Naive thymus-derived CD4-positive, alpha-beta T cell (primary cell): ENCODE measurements at regions not wholly inside any gene's neighbourhood (a gene's known extent, or its start where the extent isn't known, plus 50 kb on each side); places are given as distances from the start of the nearest gene placed in this dataset.

Experiments used
- ATAC-seq: fragments of 150-1000 bp; cut with Tn5 transposase; 2 replicates; pipeline ENCODE4 v1.10.0; 2021; ENCODE audit warnings: mild to moderate bottlenecking, moderate library complexity
- CTCF ChIA-PET: fragments of 350-600 bp; sonication (Branson Sonifier 250); formaldehyde crosslinking; loops from one replicate; lab custom pipeline; 2021; ENCODE audit warnings: antibody characterized with exemption; lab: Charles Lee
- POLR2A ChIA-PET: fragments of 350-600 bp; sonication (Branson Sonifier 250); formaldehyde crosslinking; loops from one replicate; lab custom pipeline; 2021; ENCODE audit warnings: antibody characterized with exemption, inconsistent platforms; lab: Charles Lee
- DNase-seq, 9 donors: peaks; one replicate each; pipeline versions ENCODE4 v3.0.0 to v3.0.0-alpha.2; 2020 to 2022; ENCODE audit warnings: mixed read lengths in 1 of 9
- H3K27ac ChIP-seq: one replicate; pipeline ENCODE4 v1.7.0; 2013; ENCODE audit warnings: mild to moderate bottlenecking, low read depth, low read length, moderate library complexity
- H3K27me3 ChIP-seq, 2 donors: one replicate each; pipeline ENCODE4 v1.7.0; 2013; ENCODE audit warnings: low read length in 2 of 2, mild to moderate bottlenecking in 2 of 2, moderate library complexity in 2 of 2; ENCODE audit not compliant: control insufficient read depth in 2 of 2, insufficient read depth in 2 of 2
- H3K36me3 ChIP-seq, 3 experiments: 1 replicate in 2 of 3; 2 replicates in 1 of 3; pipeline ENCODE4 v1.7.0; 2013; ENCODE audit warnings: low read length in 3 of 3, mild to moderate bottlenecking in 3 of 3, moderate library complexity in 1 of 3; ENCODE audit not compliant: insufficient read depth in 3 of 3, control insufficient read depth in 2 of 3
- H3K4me1 ChIP-seq, 2 donors: one replicate each; pipeline ENCODE4 v1.7.0; 2013; ENCODE audit warnings: low read length in 2 of 2, mild to moderate bottlenecking in 2 of 2, moderate library complexity in 1 of 2; ENCODE audit not compliant: control insufficient read depth in 2 of 2, insufficient read depth in 2 of 2
- H3K4me3 ChIP-seq: 2 replicates; pipeline ENCODE4 v1.7.0; 2013; ENCODE audit warnings: mild to moderate bottlenecking, low read length
- H3K9me3 ChIP-seq, 3 experiments: 1 replicate in 2 of 3; 2 replicates in 1 of 3; pipeline ENCODE4 v1.7.0; 2013; ENCODE audit warnings: low read length in 3 of 3; ENCODE audit not compliant: control insufficient read depth in 2 of 3
- H3K27ac Mint-ChIP-seq, 9 donors: one replicate each; pipeline ENCODE4 v1.8.0; 2020 to 2022; ENCODE audit warnings: mixed read lengths in 9 of 9, mild to moderate bottlenecking in 8 of 9, moderate library complexity in 5 of 9, inconsistent platforms in 2 of 9
- H3K27me3 Mint-ChIP-seq, 5 donors: one replicate each; pipeline ENCODE4 v1.8.0; 2021 to 2022; ENCODE audit warnings: mixed read lengths in 5 of 5, mild to moderate bottlenecking in 1 of 5
- H3K36me3 Mint-ChIP-seq, 5 donors: one replicate each; pipeline ENCODE4 v1.8.0; 2020 to 2022; ENCODE audit warnings: mixed read lengths in 5 of 5, mild to moderate bottlenecking in 3 of 5, inconsistent platforms in 1 of 5
- H3K4me1 Mint-ChIP-seq, 7 donors: one replicate each; pipeline ENCODE4 v1.8.0; 2020 to 2022; ENCODE audit warnings: mixed read lengths in 7 of 7, mild to moderate bottlenecking in 3 of 7, inconsistent platforms in 1 of 7
- H3K4me3 Mint-ChIP-seq, 10 donors: one replicate each; pipeline ENCODE4 v1.8.0; 2020 to 2022; ENCODE audit warnings: mild to moderate bottlenecking in 10 of 10, mixed read lengths in 10 of 10, moderate library complexity in 6 of 10, inconsistent platforms in 2 of 10
- H3K9me3 Mint-ChIP-seq, 11 donors: one replicate each; pipeline ENCODE4 v1.8.0; 2020 to 2022; ENCODE audit warnings: mixed read lengths in 11 of 11, mild to moderate bottlenecking in 4 of 11, inconsistent platforms in 1 of 11, moderate library complexity in 1 of 11
- intact Hi-C, 2 donors: fragments of 100-400 bp; cut with micrococcal nuclease; formaldehyde crosslinking; loops; one replicate each; pipeline ENCODE4 v1.15.1; 2023

DNA sequence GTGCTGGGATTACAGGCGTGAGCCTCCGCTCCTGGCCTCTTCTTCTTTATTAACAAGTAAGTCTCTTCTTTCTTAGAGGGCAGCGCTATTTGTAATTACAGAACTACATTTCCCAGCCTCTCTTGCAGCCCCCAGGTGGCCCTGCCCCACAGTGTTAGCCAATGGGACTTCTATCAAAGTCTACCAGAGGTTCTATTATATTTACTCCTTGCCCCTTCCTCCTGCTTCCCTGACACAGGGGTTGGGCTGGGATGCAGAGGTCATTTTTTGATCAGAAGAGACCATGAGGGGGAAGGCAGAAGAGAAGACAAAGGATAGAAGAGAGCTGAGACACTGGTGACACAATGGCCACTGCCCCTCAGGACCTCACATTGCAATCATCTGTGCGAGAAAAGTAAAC, 224.2 kb downstream of the SYK start:
- Histone ChIP-seq H3K4me3 (no peak overlapping the region), H3K36me3 (no peaks in the 10 kb centered on the region), H3K27ac (no peak overlapping the region), H3K9me3 (no peaks in the 10 kb centered on the region), H3K4me1 (no peaks in the 10 kb centered on the region), H3K27me3 (no peaks in the 10 kb centered on the region)
- H3K9me3 Mint-ChIP-seq = peaks cover 0 to 6% (median 0%) of the 10 kb centered on the region in 11 donors
- H3K4me3 Mint-ChIP-seq = no peak overlapping the region
- intact Hi-C loops = no loop called here
- peaks cover 0 to 3% (median 0%) of the 10 kb centered on the region in 5 donors for H3K36me3 Mint-ChIP-seq
- ChIA-PET POLR2A (no interaction called here), CTCF (no interaction called here)
- DNase-seq = no peak
- ATAC-seq = no peak
- no peak overlapping the region for H3K27ac Mint-ChIP-seq
- H3K27me3 Mint-ChIP-seq = peaks cover 1 to 25% (median 20%) of the 10 kb centered on the region in 5 donors
- peaks cover 0 to 9% (median 0%) of the 10 kb centered on the region in 7 donors for H3K4me1 Mint-ChIP-seq

DNA sequence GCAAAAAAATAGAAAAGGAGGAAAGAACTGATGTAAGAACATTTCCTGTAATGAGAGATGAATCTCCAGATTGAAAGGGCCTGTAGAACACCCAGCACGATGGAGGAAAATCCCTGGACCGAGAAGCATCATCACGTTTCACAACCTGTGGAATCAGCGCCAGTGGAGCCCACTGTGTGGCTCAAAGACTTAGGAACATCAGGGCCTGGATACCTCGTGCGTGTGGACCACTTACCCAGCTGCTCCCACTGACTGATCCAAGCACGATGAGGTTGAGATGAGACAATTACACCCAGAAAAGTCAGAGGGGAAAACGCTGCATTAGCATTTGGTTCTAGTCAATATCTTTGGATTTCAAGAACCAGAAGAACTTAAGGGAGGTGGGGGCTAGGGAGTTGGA, 224.6 kb downstream of the SYK start:
- peaks cover 5 to 24% (median 18%) of the 10 kb centered on the region in 5 donors for H3K27me3 Mint-ChIP-seq
- H3K27ac Mint-ChIP-seq = no peak overlapping the region
- Histone ChIP-seq H3K9me3 (no peaks in the 10 kb centered on the region), H3K36me3 (no peaks in the 10 kb centered on the region), H3K27me3 (no peaks in the 10 kb centered on the region), H3K4me1 (no peaks in the 10 kb centered on the region), H3K27ac (no peak overlapping the region), H3K4me3 (no peak overlapping the region)
- H3K9me3 Mint-ChIP-seq = peaks cover 0 to 6% (median 0%) of the 10 kb centered on the region in 11 donors
- peaks cover 0 to 7% (median 0%) of the 10 kb centered on the region in 7 donors for H3K4me1 Mint-ChIP-seq
- peaks cover 0 to 3% (median 0%) of the 10 kb centered on the region in 5 donors for H3K36me3 Mint-ChIP-seq
- no peak for ATAC-seq
- intact Hi-C loops = no loop called here
- ChIA-PET CTCF (no interaction called here), POLR2A (no interaction called here)
- DNase-seq = no peak
- H3K4me3 Mint-ChIP-seq = no peak overlapping the region

DNA sequence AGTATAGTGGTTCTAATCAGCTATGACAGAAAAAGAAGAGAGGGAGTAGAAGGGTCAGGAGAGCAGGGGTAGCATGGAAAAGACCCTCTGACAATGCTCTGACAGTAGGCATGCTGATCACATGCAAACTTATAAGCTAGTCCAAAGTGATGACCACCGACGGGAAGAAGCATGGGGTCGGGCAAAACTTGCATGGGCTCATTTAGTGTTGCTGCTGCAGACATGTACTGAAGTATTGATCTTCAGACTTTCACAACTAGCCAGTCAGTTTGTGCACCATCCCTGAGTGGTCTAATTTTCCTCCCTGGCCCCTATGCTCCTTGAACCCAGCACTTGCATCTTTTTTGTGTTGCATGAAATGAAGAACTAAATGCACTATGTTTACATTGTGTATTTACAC, 225.4 kb downstream of the SYK start:
- DNase-seq = no peak
- peaks cover 0 to 5% (median 0%) of the 10 kb centered on the region in 7 donors for H3K4me1 Mint-ChIP-seq
- H3K36me3 Mint-ChIP-seq = peaks cover 0 to 3% (median 0%) of the 10 kb centered on the region in 5 donors
- H3K27me3 ChIP-seq = no peaks in the 10 kb centered on the region
- intact Hi-C loops = no loop called here
- no peak for ATAC-seq
- H3K36me3 ChIP-seq = no peaks in the 10 kb centered on the region
- H3K9me3 Mint-ChIP-seq = peaks cover 0 to 6% (median 0%) of the 10 kb centered on the region in 11 donors
- no peaks in the 10 kb centered on the region for H3K9me3 ChIP-seq
- no peak overlapping the region for H3K27ac Mint-ChIP-seq
- H3K4me3 ChIP-seq = no peak overlapping the region
- ChIA-PET CTCF (no interaction called here), POLR2A (no interaction called here)
- no peaks in the 10 kb centered on the region for H3K4me1 ChIP-seq
- H3K4me3 Mint-ChIP-seq = no peak overlapping the region
- H3K27me3 Mint-ChIP-seq = peaks cover 6 to 28% (median 20%) of the 10 kb centered on the region in 5 donors
- H3K27ac ChIP-seq = no peak overlapping the region

DNA sequence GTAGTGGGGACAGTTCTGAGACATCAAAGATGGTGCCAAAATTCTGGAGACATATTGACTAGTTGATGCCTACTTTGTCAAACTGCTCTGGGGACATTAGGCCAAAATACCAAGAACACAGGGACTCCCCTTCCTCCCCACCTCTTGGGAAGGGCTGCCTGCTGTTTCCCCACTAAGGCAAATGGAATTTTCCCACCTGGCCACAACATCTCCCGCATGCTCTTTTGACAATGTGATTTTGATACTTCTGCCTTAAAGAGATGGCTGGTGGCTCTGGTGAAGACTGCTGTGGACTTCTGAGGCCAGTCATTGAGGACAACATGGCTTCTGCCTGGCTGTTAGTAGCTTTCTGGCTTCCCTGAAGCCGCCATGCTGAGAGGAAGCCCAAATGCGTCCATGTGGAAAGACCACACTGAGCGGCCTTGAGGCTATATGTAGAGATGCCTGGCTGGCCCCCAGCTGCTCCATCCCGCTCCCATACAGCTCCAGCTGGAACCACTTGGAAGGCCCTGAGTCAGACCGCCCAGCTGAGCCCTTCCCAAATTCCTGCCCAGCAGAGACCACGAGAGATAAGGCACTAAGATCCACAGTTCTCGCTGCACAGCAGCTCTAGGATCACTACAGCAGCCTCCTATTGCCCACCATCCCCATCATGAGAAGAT, 226.7 kb downstream of the SYK start:
- no peaks in the 10 kb centered on the region for H3K36me3 ChIP-seq
- H3K36me3 Mint-ChIP-seq = no peaks in the 10 kb centered on the region
- no peaks in the 10 kb centered on the region for H3K9me3 ChIP-seq
- H3K27ac Mint-ChIP-seq = no peak overlapping the region
- no peak overlapping the region for H3K4me3 Mint-ChIP-seq
- intact Hi-C loops = no loop called here
- ChIA-PET POLR2A (no interaction called here), CTCF (interaction anchor here (0.6 kb wide), 1 partner anchor 76 kb away, joined by 3 read pairs; no protein-coding TSS in a partner anchor)
- no peaks in the 10 kb centered on the region for H3K4me1 Mint-ChIP-seq
- H3K27me3 ChIP-seq = no peaks in the 10 kb centered on the region
- H3K4me1 ChIP-seq = no peaks in the 10 kb centered on the region
- no peak overlapping the region for H3K27ac ChIP-seq
- H3K4me3 ChIP-seq = no peak overlapping the region
- peaks cover 0 to 6% (median 0%) of the 10 kb centered on the region in 11 donors for H3K9me3 Mint-ChIP-seq
- H3K27me3 Mint-ChIP-seq = peaks cover 6 to 30% (median 15%) of the 10 kb centered on the region in 5 donors
- DNase-seq = no peak
- ATAC-seq = no peak

DNA sequence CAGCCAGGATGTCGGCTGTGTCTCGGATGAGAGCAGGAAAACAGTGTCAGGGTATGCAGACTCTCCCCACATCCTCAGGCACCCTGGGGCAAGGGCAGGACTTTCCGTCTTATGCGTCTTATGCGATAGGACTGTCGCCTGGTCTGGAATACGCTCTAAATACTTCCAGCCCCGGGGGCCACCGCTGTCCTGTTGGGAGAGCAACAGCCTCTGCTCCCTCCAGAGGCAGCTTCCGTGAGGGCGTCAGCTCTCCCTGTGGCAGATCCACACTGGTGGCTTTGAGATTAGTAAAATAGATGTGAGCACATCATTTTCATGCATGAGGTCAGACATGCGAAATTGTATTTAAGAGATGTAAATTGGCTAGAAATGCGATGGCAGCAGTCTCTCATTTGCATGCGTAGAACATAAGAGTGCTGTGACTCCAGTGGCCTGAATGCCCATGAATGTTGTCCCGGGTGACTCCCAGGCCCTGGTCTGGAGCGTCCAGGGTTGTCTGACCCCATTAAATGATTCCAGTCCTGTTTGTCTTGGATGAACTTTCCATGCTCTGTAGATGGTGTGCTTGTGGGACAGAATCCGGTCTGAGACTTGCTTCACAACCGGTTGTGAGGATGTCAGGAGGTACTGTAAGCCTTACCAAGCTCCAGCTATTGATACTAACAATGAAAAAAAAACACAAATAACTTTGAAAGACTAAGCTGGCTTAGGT, 228.2 kb downstream of the SYK start:
- Histone ChIP-seq H3K36me3 (no peaks in the 10 kb centered on the region), H3K27ac (no peak overlapping the region), H3K4me3 (no peak overlapping the region), H3K4me1 (no peaks in the 10 kb centered on the region), H3K27me3 (no peaks in the 10 kb centered on the region), H3K9me3 (no peaks in the 10 kb centered on the region)
- no peak for ATAC-seq
- CTCF ChIA-PET = interaction anchor here (1.5 kb wide), 1 partner anchor 396 kb away, joined by 4 read pairs; no protein-coding TSS in a partner anchor
- Mint-ChIP-seq H3K36me3 (no peaks in the 10 kb centered on the region), H3K27me3 (peaks cover 6 to 30% (median 14%) of the 10 kb centered on the region in 5 donors), H3K9me3 (peaks cover 0 to 6% (median 0%) of the 10 kb centered on the region in 11 donors), H3K4me3 (no peak overlapping the region), H3K27ac (no peak overlapping the region), H3K4me1 (peaks cover 0 to 4% (median 0%) of the 10 kb centered on the region in 7 donors)
- intact Hi-C loops = loop anchor here (10.0 kb wide), 4 partner anchors 75 to 685 kb away; no protein-coding TSS in a partner anchor
- no peak for DNase-seq
- POLR2A ChIA-PET = no interaction called here

DNA sequence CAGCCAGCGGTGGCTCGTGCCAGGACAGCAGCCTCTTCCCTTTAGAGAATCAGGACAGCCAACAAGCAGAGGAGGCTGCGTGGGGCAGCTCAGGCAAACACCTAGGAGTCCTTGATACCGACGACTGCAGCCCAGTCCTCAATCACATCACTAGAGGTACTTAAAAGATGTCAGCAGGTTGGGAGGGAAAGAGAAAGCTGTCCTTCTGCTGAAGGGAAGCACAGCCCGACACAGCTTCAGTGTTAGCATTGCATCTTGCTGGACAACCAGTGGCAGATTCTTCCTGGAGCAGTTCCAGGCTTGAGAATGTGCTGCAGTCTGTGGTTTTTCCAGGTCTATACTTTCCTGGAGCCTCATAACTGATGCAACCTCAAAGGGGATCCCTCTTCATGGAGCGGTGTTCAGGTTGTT, 230.5 kb downstream of the SYK start:
- H3K27ac ChIP-seq = no peak overlapping the region
- H3K4me3 ChIP-seq = no peak overlapping the region
- H3K27ac Mint-ChIP-seq = no peak overlapping the region
- no peak for ATAC-seq
- ChIA-PET POLR2A (no interaction called here), CTCF (no interaction called here)
- H3K36me3 ChIP-seq = no peaks in the 10 kb centered on the region
- H3K4me3 Mint-ChIP-seq = no peak overlapping the region
- DNase-seq = no peak
- H3K36me3 Mint-ChIP-seq = no peaks in the 10 kb centered on the region
- H3K4me1 ChIP-seq = peaks cover 4 to 6% of the 10 kb centered on the region in 2 donors
- H3K4me1 Mint-ChIP-seq = peaks cover 1 to 23% (median 3%) of the 10 kb centered on the region in 7 donors
- peaks cover 6 to 31% (median 19%) of the 10 kb centered on the region in 5 donors for H3K27me3 Mint-ChIP-seq
- no peaks in the 10 kb centered on the region for H3K9me3 ChIP-seq
- no peaks in the 10 kb centered on the region for H3K27me3 ChIP-seq
- intact Hi-C loops = loop anchor here (10.0 kb wide), 4 partner anchors 73 to 683 kb away; no protein-coding TSS in a partner anchor
- peaks cover 0 to 6% (median 0%) of the 10 kb centered on the region in 11 donors for H3K9me3 Mint-ChIP-seq
